Kidney epithelial cell (primary cell): ENCODE measurements at regions not wholly inside any gene's neighbourhood (a gene's known extent, or its start where the extent isn't known, plus 50 kb on each side); places are given as distances from the start of the nearest gene placed in this dataset.

Experiments
- DNase-seq: peaks from one replicate; pipeline ENCODE4 v3.0.0-alpha.2; 2010; ENCODE audit warnings: low read depth
- H3K27me3 ChIP-seq: 2 replicates; pipeline ENCODE4 v1.6.0; 2011; ENCODE audit warnings: low read length; ENCODE audit not compliant: control insufficient read depth, insufficient read depth
- H3K36me3 ChIP-seq: 2 replicates; pipeline ENCODE4 v1.5.1; 2011; ENCODE audit warnings: low read length; ENCODE audit not compliant: control insufficient read depth, insufficient read depth
- H3K4me3 ChIP-seq: 2 replicates; pipeline ENCODE4 v1.5.1; 2011; ENCODE audit warnings: low read depth, mild to moderate bottlenecking, control low read depth, low read length
- CTCF ChIP-seq: IDR thresholded peaks from 2 replicates; pipeline ENCODE4 v1.5.1; 2011; ENCODE audit warnings: mild to moderate bottlenecking, moderate library complexity, low read length, control low read depth, inconsistent platforms; ENCODE audit not compliant: insufficient read depth, poor library complexity, severe bottlenecking

GRCh38 chr7:3239291-3239691, 61.8 kb upstream of the SDK1 start:
- Histone ChIP-seq H3K4me3 (no peak overlapping the region), H3K36me3 (no peaks in the 10 kb centered on the region), H3K27me3 (no peaks in the 10 kb centered on the region)
- TF ChIP-seq CTCF: no peak
- DNase-seq: peak; percentile 78

- no peaks in the 10 kb centered on the region for H3K36me3 ChIP-seq
- H3K4me3 ChIP-seq: no peak overlapping the region
- TF ChIP-seq CTCF: no peak
- DNase-seq: no peak
- H3K27me3 ChIP-seq: no peaks in the 10 kb centered on the region
These were observed 60.1 kb upstream of the SDK1 start for GRCh38 chr7:3240826-3241430.

- Histone ChIP-seq H3K27me3 (no peaks in the 10 kb centered on the region), H3K4me3 (no peak overlapping the region), H3K36me3 (no peaks in the 10 kb centered on the region)
- no peak for DNase-seq
- no peak for TF ChIP-seq CTCF
These were observed 59.3 kb upstream of the SDK1 start for GRCh38 chr7:3241686-3242258.

GRCh38 chr7:3242398-3242972, 58.6 kb upstream of the SDK1 start:
- no peak for DNase-seq
- Histone ChIP-seq H3K36me3 (no peaks in the 10 kb centered on the region), H3K4me3 (no peak overlapping the region), H3K27me3 (no peaks in the 10 kb centered on the region)
- TF ChIP-seq CTCF: no peak

GRCh38 chr7:3243256-3243655, 57.8 kb upstream of the SDK1 start:
- Histone ChIP-seq H3K36me3 (no peaks in the 10 kb centered on the region), H3K27me3 (no peaks in the 10 kb centered on the region), H3K4me3 (no peak overlapping the region)
- TF ChIP-seq CTCF: no peak
- no peak for DNase-seq

- DNase-seq: no peak
These were observed 57.4 kb upstream of the SDK1 start for GRCh38 chr7:3243680-3244079.

More at GRCh38 chr7:3243680-3244079, 57.4 kb upstream of the SDK1 start:
- TF ChIP-seq CTCF: no peak
- Histone ChIP-seq H3K27me3 (no peaks in the 10 kb centered on the region), H3K36me3 (no peaks in the 10 kb centered on the region), H3K4me3 (no peak overlapping the region)
